GM13977 (cell line): ENCODE measurements at regions not wholly inside any gene's neighbourhood (a gene's known extent, or its start where the extent isn't known, plus 50 kb on each side); places are given as distances from the start of the nearest gene placed in this dataset.

Experiments
- DNase-seq: peaks from one replicate; pipeline ENCODE4 v3.0.0; 2012; ENCODE audit warnings: low spot score
- CTCF ChIP-seq: IDR thresholded peaks from 2 replicates; pipeline ENCODE4 v1.5.1; 2012; ENCODE audit warnings: mild to moderate bottlenecking, control low read depth; ENCODE audit not compliant: insufficient read depth; ENCODE audit errors: extremely low read depth, missing control alignments
- in situ Hi-C: fragments of 300-500 bp; cut with MboI; formaldehyde crosslinking; loops from one replicate; pipeline ENCODE4 v1.12.0; 2022; ENCODE audit warnings: low sequenced_read_pairs, low pct_unique_long_range_greater_than_20kb, mixed read lengths, inconsistent platforms; ENCODE audit not compliant: unreplicated experiment

DNA sequence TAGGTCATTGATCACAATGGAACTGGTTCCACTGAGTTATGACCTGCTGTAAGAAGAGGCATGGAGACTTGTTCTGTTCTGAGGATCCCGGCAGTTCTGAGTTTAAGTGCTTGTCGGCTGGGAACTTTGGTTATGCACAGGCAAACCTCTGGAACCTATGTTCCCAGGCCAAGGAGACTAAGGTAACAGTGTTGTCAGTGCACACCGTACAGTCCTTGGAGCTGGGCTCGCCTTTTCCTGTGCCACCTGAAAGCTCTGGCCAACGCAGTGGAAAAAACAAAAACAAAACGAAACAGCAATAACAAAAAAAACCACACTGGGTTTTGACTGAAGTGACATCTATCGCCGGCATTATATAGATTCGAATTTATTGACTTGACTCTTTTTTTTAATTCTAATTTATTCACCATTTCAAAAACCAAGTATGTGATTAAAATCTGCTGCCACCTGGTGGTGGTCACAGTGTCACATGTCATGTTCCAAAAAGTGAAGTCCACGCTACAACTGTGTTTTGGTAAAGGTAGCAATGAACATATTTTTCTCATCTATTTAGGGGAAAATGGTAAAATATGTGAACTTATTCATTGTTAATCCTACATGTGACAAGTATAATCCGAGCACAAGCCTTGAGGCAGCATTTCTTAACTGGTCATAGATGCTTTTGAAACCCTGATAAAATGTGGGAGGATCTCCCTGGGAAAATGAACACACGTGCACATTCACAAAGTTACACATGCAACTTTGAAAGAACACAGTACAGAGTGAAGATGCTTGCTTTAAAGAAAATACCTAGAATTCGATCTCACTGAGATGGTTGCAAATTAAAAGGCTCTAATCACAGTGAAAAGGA is 113.8 kb upstream of the PPP2R2D start:
- DNase-seq, result peak; percentile 42

GRCh38 chr10:131787961-131788360 is 112.8 kb upstream of the PPP2R2D start:
- no peak for TF ChIP-seq CTCF
- in situ Hi-C loops, result no loop called here
- DNase-seq, result no peak

More for the DNA sequence above, 113.8 kb upstream of the PPP2R2D start:
- TF ChIP-seq CTCF, result peak; percentile 55
- in situ Hi-C loops, result no loop called here

- DNase-seq, result no peak
- TF ChIP-seq CTCF, result no peak
- in situ Hi-C loops, result no loop called here
Measured at GRCh38 chr10:131788386-131788785, 112.4 kb upstream of the PPP2R2D start.

DNA sequence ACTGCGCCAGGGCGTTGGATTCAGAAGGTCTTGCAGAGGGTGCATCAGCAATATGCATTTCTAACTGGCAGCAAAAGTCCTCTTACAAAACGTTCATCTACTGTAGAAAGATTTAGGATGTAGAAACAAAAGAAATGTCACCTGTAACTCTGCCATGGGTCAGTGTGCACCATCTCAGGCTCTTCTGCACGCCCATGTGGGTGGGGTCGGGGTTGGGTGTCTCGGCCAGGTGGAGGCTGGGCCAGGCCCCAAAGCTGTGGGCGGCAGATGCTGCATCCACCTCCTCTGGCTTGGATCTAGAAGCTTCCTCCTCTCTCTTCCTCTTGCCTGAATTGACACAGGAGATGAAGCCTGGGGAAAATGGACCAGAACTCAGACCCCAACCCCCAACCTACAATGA is 111.3 kb upstream of the PPP2R2D start:
- in situ Hi-C loops, result no loop called here
- DNase-seq, result no peak

GRCh38 chr10:131790021-131790420 is 110.8 kb upstream of the PPP2R2D start:
- in situ Hi-C loops, result no loop called here
- TF ChIP-seq CTCF, result no peak
- no peak for DNase-seq

More for the DNA sequence above, 111.3 kb upstream of the PPP2R2D start:
- no peak for TF ChIP-seq CTCF

GRCh38 chr10:131792011-131792651 is 108.7 kb upstream of the PPP2R2D start:
- TF ChIP-seq CTCF, result no peak
- DNase-seq, result no peak
- in situ Hi-C loops, result no loop called here
